K562 (cell line): ENCODE measurements at regions not wholly inside any gene's neighbourhood (a gene's known extent, or its start where the extent isn't known, plus 50 kb on each side); places are given as distances from the start of the nearest gene placed in this dataset.

Experiments
- BCLAF1 ChIP-seq, 2 experiments: fragments of 450-650 bp in 1 of 2; IDR thresholded peaks; 2 replicates each; pipeline ENCODE4 v1.6.1; 2011 to 2017; ENCODE audit warnings: low read depth in 2 of 2, antibody characterized with exemption in 1 of 2, borderline replicate concordance in 1 of 2, low read length in 1 of 2, mild to moderate bottlenecking in 1 of 2, mixed read lengths in 1 of 2; ENCODE audit not compliant: control insufficient read depth in 1 of 2
- CAMTA2 ChIP-seq: fragments of 250-450 bp; sonication (Bioruptor Pico); conservative IDR thresholded peaks from 2 replicates; pipeline ENCODE4 v1.5.1; 2022
- CREBBP ChIP-seq: IDR thresholded peaks from one replicate; pipeline ENCODE4 v1.6.1; 2012; ENCODE audit warnings: low read depth, mild to moderate bottlenecking, control low read depth, inconsistent platforms, low read length
- CTCF ChIP-seq, 3 experiments: IDR thresholded peaks in 2 of 3; conservative IDR thresholded peaks in 1 of 3; 2 replicates each; pipeline ENCODE4 v1.5.1; 2011 to 2012; ENCODE audit warnings: low read length in 3 of 3, mild to moderate bottlenecking in 3 of 3, control low read depth in 2 of 3, improper control_type of control experiment in 1 of 3, inconsistent platforms in 1 of 3, low read depth in 1 of 3, mixed read lengths in 1 of 3, moderate library complexity in 1 of 3; ENCODE audit not compliant: insufficient read depth in 2 of 3
- ERF ChIP-seq: fragments of 450-650 bp; formaldehyde crosslinking; IDR thresholded peaks from 2 replicates; pipeline ENCODE4 v1.4.0; 2020; ENCODE audit warnings: mild to moderate bottlenecking, mixed read lengths
- GATAD2A ChIP-seq: fragments of 450-650 bp; IDR thresholded peaks from 2 replicates; pipeline ENCODE4 v1.6.1; 2017
- JUN ChIP-seq, 2 experiments: sonication (generic) in 1 of 2; formaldehyde crosslinking in 1 of 2; IDR thresholded peaks; 2 replicates each; pipeline versions ENCODE4 v1.6.1 to v1.8.0; 2012 to 2022; ENCODE audit warnings: borderline replicate concordance in 2 of 2, mild to moderate bottlenecking in 2 of 2, improper control_type of control experiment in 1 of 2, low read depth in 1 of 2, low read length in 1 of 2, missing genetic modification reagents in 1 of 2
- POLR2AphosphoS5 ChIP-seq: IDR thresholded peaks from 2 replicates; pipeline ENCODE4 v1.6.1; 2011; ENCODE audit warnings: mild to moderate bottlenecking, low read depth, low read length, moderate library complexity; ENCODE audit not compliant: control insufficient read depth, insufficient read depth
- POLR3G ChIP-seq: IDR thresholded peaks from 2 replicates; pipeline ENCODE4 v1.6.1; 2011; ENCODE audit not compliant: insufficient read length, insufficient replicate concordance; ENCODE audit errors: extremely low read depth
- SETDB1 ChIP-seq: IDR thresholded peaks from one replicate; pipeline ENCODE4 v1.6.1; 2012; ENCODE audit warnings: low read length, control low read depth, inconsistent platforms
- TAF1 ChIP-seq: IDR thresholded peaks from 2 replicates; pipeline ENCODE4 v1.6.1; 2011; ENCODE audit warnings: mild to moderate bottlenecking, low read length, moderate library complexity; ENCODE audit not compliant: insufficient read depth, control insufficient read depth, severe bottlenecking; ENCODE audit errors: extremely low read depth
- ZNF318 ChIP-seq, 2 experiments: fragments of 450-650 bp; IDR thresholded peaks; 2 replicates each; pipeline ENCODE4 v1.6.1; 2016; ENCODE audit warnings: mild to moderate bottlenecking in 2 of 2, borderline replicate concordance in 1 of 2, low read depth in 1 of 2, moderate library complexity in 1 of 2

- no peak for TF ChIP-seq POLR2AphosphoS5
- no peak for TF ChIP-seq CTCF (IDR thresholded peaks at IDR 0.05 in 2 of 3, conservative IDR thresholded peaks at IDR 0.05 in 1 of 3; ENCODE audit: insufficient read depth in 2 of 3, low read depth in 1 of 3, low read length in 3 of 3)
- TF ChIP-seq ERF (CRISPR knock-in tag) = no peak
- no peak for TF ChIP-seq GATAD2A
- TF ChIP-seq POLR3G = no peak
- TF ChIP-seq CAMTA2 = no peak
- no peak for TF ChIP-seq TAF1
- TF ChIP-seq CREBBP = no peak
- no peak for TF ChIP-seq SETDB1
- no peak for TF ChIP-seq JUN (IDR thresholded peaks at IDR 0.05; ENCODE audit: borderline replicate concordance, low read depth, low read length)
- TF ChIP-seq JUN (CRISPR knock-in tag; IDR thresholded peaks at IDR 0.05; ENCODE audit: borderline replicate concordance) = no peak
- no peak for TF ChIP-seq ZNF318 (IDR thresholded peaks at IDR 0.05; ENCODE audit: borderline replicate concordance in 1 of 2, low read depth in 1 of 2)
- TF ChIP-seq BCLAF1 (IDR thresholded peaks at IDR 0.05; ENCODE audit: borderline replicate concordance in 1 of 2, control insufficient read depth in 1 of 2, low read depth in 2 of 2, low read length in 1 of 2) = no peak
Measured at GRCh38 chr2:216802516-216803215, 57.2 kb downstream of the TNP1 start.
